ENCODE measurements at regions not wholly inside any gene's neighbourhood (a gene's known extent, or its start where the extent isn't known, plus 50 kb on each side); places are given as distances from the start of the nearest gene placed in this dataset.

DNA sequence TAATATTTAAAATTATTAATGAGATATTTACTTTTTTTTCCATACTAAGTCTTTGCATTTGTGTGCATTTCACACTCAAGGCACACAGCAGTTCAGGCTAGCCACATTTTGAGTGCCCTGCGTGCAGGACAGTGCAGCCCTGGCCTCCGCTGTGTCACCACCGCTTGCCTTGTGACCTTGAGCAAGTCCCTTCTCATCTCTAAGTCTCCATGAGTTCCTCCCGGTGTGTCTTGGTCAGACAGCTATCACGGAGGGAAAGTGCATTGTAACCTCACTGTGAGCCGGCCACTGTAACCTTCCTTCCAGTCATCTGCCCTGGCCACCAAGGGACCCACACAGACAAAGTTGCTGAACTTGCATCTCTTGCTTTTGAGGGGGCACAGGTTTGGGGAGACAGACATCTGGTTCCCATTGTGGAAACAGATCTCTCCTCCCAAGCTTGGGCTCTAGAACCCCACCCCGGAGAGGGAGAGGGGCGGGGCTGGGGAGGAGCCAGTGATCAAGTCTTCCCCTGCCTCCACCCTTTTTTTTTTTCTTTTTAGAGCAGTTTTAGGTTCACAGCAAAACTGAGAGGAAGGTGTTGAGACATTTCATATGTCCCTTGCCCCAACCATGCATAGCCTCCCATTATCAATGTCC lies 96.8 kb downstream of the C9orf50 start:
- TF ChIP-seq, protein P1, sequence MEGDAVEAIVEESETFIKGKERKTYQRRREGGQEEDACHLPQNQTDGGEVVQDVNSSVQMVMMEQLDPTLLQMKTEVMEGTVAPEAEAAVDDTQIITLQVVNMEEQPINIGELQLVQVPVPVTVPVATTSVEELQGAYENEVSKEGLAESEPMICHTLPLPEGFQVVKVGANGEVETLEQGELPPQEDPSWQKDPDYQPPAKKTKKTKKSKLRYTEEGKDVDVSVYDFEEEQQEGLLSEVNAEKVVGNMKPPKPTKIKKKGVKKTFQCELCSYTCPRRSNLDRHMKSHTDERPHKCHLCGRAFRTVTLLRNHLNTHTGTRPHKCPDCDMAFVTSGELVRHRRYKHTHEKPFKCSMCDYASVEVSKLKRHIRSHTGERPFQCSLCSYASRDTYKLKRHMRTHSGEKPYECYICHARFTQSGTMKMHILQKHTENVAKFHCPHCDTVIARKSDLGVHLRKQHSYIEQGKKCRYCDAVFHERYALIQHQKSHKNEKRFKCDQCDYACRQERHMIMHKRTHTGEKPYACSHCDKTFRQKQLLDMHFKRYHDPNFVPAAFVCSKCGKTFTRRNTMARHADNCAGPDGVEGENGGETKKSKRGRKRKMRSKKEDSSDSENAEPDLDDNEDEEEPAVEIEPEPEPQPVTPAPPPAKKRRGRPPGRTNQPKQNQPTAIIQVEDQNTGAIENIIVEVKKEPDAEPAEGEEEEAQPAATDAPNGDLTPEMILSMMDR (IDR thresholded peaks at IDR 0.05): no peak
- TF ChIP-seq POLR2A (IDR thresholded peaks at IDR 0.05): no peak
